ENCODE measurements at regions not wholly inside any gene's neighbourhood (a gene's known extent, or its start where the extent isn't known, plus 50 kb on each side); places are given as distances from the start of the nearest gene placed in this dataset.

- Histone ChIP-seq H3K27ac (ENCODE audit: low read depth, low read length) (no peak overlapping the region), H3K4me1 (ENCODE audit: control insufficient read depth in 1 of 2, insufficient read depth in 2 of 2, low read length in 2 of 2) (peaks cover 2 to 9% of the 10 kb centered on the region in 2 experiments; a peak in 3 of 4 replicates), H3K79me2 (ENCODE audit: insufficient read depth, low read length) (no peaks in the 10 kb centered on the region), H3K4me2 (ENCODE audit: low read length) (no peak overlapping the region), H3K9me2 (ENCODE audit: insufficient read depth) (no peaks in the 10 kb centered on the region), H3K36me3 (ENCODE audit: control insufficient read depth in 1 of 2, insufficient read depth in 2 of 2, low read length in 2 of 2) (no peaks in the 10 kb centered on the region), H2AFZ (ENCODE audit: low read depth, low read length, poor library complexity, severe bottlenecking) (no peak overlapping the region), H3K9me3 (ENCODE audit: control insufficient read depth in 1 of 2, insufficient read depth in 1 of 2, low read depth in 1 of 2, low read length in 2 of 2) (no peaks in the 10 kb centered on the region), H4K20me1 (ENCODE audit: insufficient read depth) (no peaks in the 10 kb centered on the region), H3K4me3 (replicated peaks in 1 of 2; ENCODE audit: low read depth in 1 of 2, low read length in 2 of 2) (no peak overlapping the region), H3K27me3 (ENCODE audit: insufficient read depth, low read length) (peaks cover 6% of the 10 kb centered on the region), H3K9ac (ENCODE audit: low read length) (no peak overlapping the region)
- no peak for ATAC-seq
- RAD21 ChIA-PET (ENCODE audit: low non-redundant PET in 1 of 2, low total read pairs in 2 of 2, uncharacterized antibody in 2 of 2, unreplicated experiment in 2 of 2), result no interaction called here
- CTCF ChIA-PET, result interaction anchor here (2.3 kb wide), 1 partner anchor 12 kb away, joined by 9 read pairs; no protein-coding TSS in a partner anchor
- no TSS peak for BruUV-seq (replicated peaks)
- DNase-seq (ENCODE audit: low read depth, low spot score), result no peak
- intact Hi-C loops (cut with micrococcal nuclease), result no loop called here
- TF ChIP-seq ATF3 (IDR thresholded peaks at IDR 0.05) (no peak), CEBPB (IDR thresholded peaks at IDR 0.05; ENCODE audit: low read depth) (no peak), POLR2AphosphoS5 (IDR thresholded peaks at IDR 0.05; ENCODE audit: low read depth, low read length) (no peak), ZNF274 (IDR thresholded peaks at IDR 0.05; ENCODE audit: low read depth, low read length) (no peak), SP1 (IDR thresholded peaks at IDR 0.05; ENCODE audit: low read depth) (no peak), SRF (IDR thresholded peaks at IDR 0.05; ENCODE audit: low read depth) (no peak), CTCF (IDR thresholded peaks at IDR 0.05 in 2 of 3, conservative IDR thresholded peaks at IDR 0.05 in 1 of 3; ENCODE audit: borderline replicate concordance in 1 of 3, insufficient read depth in 1 of 3, low read depth in 2 of 3, low read length in 2 of 3) (no peak), ZBTB33 (IDR thresholded peaks at IDR 0.05; ENCODE audit: extremely low read depth, insufficient replicate concordance, low read length) (no peak)
- POLR2A ChIA-PET, result no interaction called here
Measured at GRCh38 chr5:174431504-174431903, 292.9 kb upstream of the MSX2 start.

Data from HCT116 (cell line).